Neural progenitor cell (in vitro differentiated cells): ENCODE measurements at regions not wholly inside any gene's neighbourhood (a gene's known extent, or its start where the extent isn't known, plus 50 kb on each side); places are given as distances from the start of the nearest gene placed in this dataset.

Experiments
- DNase-seq: peaks from one replicate; pipeline ENCODE4 v3.0.0-alpha.2; 2016; ENCODE audit warnings: low spot score
- H2AFZ ChIP-seq: fragments of 200-600 bp; sonication (generic); replicated peaks from 2 replicates; pipeline ENCODE4 v1.6.1; 2016; ENCODE audit warnings: antibody characterized with exemption
- H3F3A ChIP-seq: fragments of 200-600 bp; sonication (generic); 2 replicates; pipeline ENCODE4 v1.6.1; 2016; ENCODE audit warnings: antibody characterized with exemption, low read depth
- H3K27ac ChIP-seq: fragments of 200-600 bp; sonication (generic); 2 replicates; pipeline ENCODE4 v1.5.1; 2016; ENCODE audit warnings: mild to moderate bottlenecking
- H3K27me3 ChIP-seq: fragments of 200-600 bp; sonication (generic); 2 replicates; pipeline ENCODE4 v1.6.1; 2016; ENCODE audit warnings: mild to moderate bottlenecking, moderate library complexity
- H3K36me3 ChIP-seq: fragments of 200-600 bp; sonication (generic); 2 replicates; pipeline ENCODE4 v1.5.1; 2016
- H3K4me1 ChIP-seq: fragments of 200-600 bp; sonication (generic); 2 replicates; pipeline ENCODE4 v1.6.1; 2016; ENCODE audit warnings: mixed run types
- H3K4me2 ChIP-seq: fragments of 200-600 bp; sonication (generic); 2 replicates; pipeline ENCODE4 v1.6.1; 2016
- H3K4me3 ChIP-seq: fragments of 200-600 bp; sonication (generic); 2 replicates; pipeline ENCODE4 v1.5.1; 2016
- H3K79me2 ChIP-seq: fragments of 200-600 bp; sonication (generic); 2 replicates; pipeline ENCODE4 v1.6.1; 2016; ENCODE audit warnings: low read depth
- H3K9ac ChIP-seq: fragments of 200-600 bp; sonication (generic); 2 replicates; pipeline ENCODE4 v1.6.1; 2016
- H3K9me3 ChIP-seq: fragments of 200-600 bp; sonication (generic); 2 replicates; pipeline ENCODE4 v1.5.1; 2016; ENCODE audit warnings: low read depth
- H4K20me1 ChIP-seq: fragments of 200-600 bp; sonication (generic); 2 replicates; pipeline ENCODE4 v1.6.1; 2016; ENCODE audit warnings: low read depth
- H3K27ac Mint-ChIP-seq: 3 replicates; pipeline ENCODE4 v1.8.0; 2021; ENCODE audit warnings: mixed read lengths
- H3K27me3 Mint-ChIP-seq: 2 replicates; pipeline ENCODE4 v1.8.0; 2022; ENCODE audit warnings: low read depth, mild to moderate bottlenecking, inconsistent platforms, moderate library complexity, mixed read lengths; ENCODE audit not compliant: insufficient read depth
- H3K36me3 Mint-ChIP-seq: 3 replicates; pipeline ENCODE4 v1.8.0; 2021; ENCODE audit warnings: mixed read lengths
- H3K4me1 Mint-ChIP-seq: 3 replicates; pipeline ENCODE4 v1.8.0; 2021; ENCODE audit warnings: mixed read lengths
- H3K4me3 Mint-ChIP-seq: 3 replicates; pipeline ENCODE4 v1.8.0; 2021; ENCODE audit warnings: mild to moderate bottlenecking, moderate library complexity, mixed read lengths
- H3K9me3 Mint-ChIP-seq: 3 replicates; pipeline ENCODE4 v1.8.0; 2020; ENCODE audit warnings: mixed read lengths
- CTCF ChIP-seq: fragments of 200-600 bp; sonication (generic); IDR thresholded peaks from 2 replicates; pipeline ENCODE4 v1.5.1; 2017; ENCODE audit warnings: antibody characterized with exemption, mild to moderate bottlenecking
- EZH2 ChIP-seq: fragments of 200-600 bp; sonication (generic); IDR thresholded peaks from 2 replicates; pipeline ENCODE4 v1.6.1; 2017; ENCODE audit warnings: antibody characterized with exemption, mild to moderate bottlenecking, moderate library complexity
- EZH2phosphoT487 ChIP-seq: fragments of 200-600 bp; sonication (generic); IDR thresholded peaks from 2 replicates; pipeline ENCODE4 v1.6.1; 2017; ENCODE audit warnings: antibody characterized with exemption

GRCh38 chr2:45264227-45265225, 255.3 kb upstream of the SIX2 start:
- DNase-seq: no peak
- H3K27ac Mint-ChIP-seq: no peak overlapping the region

GRCh38 chr2:45263147-45263546, 253.9 kb upstream of the SIX2 start:
- TF ChIP-seq CTCF: no peak
- no peak for TF ChIP-seq EZH2
- no peak for TF ChIP-seq EZH2phosphoT487
- Histone ChIP-seq H3K36me3 (no peaks in the 10 kb centered on the region), H3K4me1 (peaks cover 23% of the 10 kb centered on the region), H2AFZ (no peak overlapping the region), H3K4me2 (no peak overlapping the region), H3K4me3 (no peak overlapping the region), H3K9ac (no peak overlapping the region), H3F3A (peaks cover 10% of the 10 kb centered on the region), H3K79me2 (no peaks in the 10 kb centered on the region), H3K27ac (no peak overlapping the region), H3K27me3 (no peaks in the 10 kb centered on the region), H4K20me1 (no peaks in the 10 kb centered on the region), H3K9me3 (no peaks in the 10 kb centered on the region)
- Mint-ChIP-seq H3K27ac (peak overlapping the region; percentile 35), H3K36me3 (no peaks in the 10 kb centered on the region), H3K4me3 (no peak overlapping the region), H3K27me3 (peaks cover 3% of the 10 kb centered on the region), H3K9me3 (no peaks in the 10 kb centered on the region), H3K4me1 (peaks cover 39% of the 10 kb centered on the region)
- no peak for DNase-seq

More at GRCh38 chr2:45264227-45265225, 255.3 kb upstream of the SIX2 start:
- Mint-ChIP-seq H3K36me3 (no peaks in the 10 kb centered on the region), H3K27me3 (peaks cover 3% of the 10 kb centered on the region), H3K4me1 (peaks cover 25% of the 10 kb centered on the region), H3K4me3 (no peak overlapping the region), H3K9me3 (no peaks in the 10 kb centered on the region)
- no peak for TF ChIP-seq EZH2phosphoT487
- Histone ChIP-seq H2AFZ (no peak overlapping the region), H3K9me3 (no peaks in the 10 kb centered on the region), H3K27ac (no peak overlapping the region), H3K27me3 (no peaks in the 10 kb centered on the region), H3K79me2 (no peaks in the 10 kb centered on the region), H4K20me1 (no peaks in the 10 kb centered on the region), H3K4me2 (no peak overlapping the region), H3K4me1 (peaks cover 9% of the 10 kb centered on the region), H3K36me3 (no peaks in the 10 kb centered on the region), H3K9ac (no peak overlapping the region), H3K4me3 (no peak overlapping the region), H3F3A (no peaks in the 10 kb centered on the region)

- no peak overlapping the region for H2AFZ ChIP-seq
- no peak overlapping the region for H3K4me3 Mint-ChIP-seq
- H3K4me3 ChIP-seq: no peak overlapping the region
- peaks cover 53% of the 10 kb centered on the region for H3K4me1 Mint-ChIP-seq
- no peaks in the 10 kb centered on the region for H3K36me3 ChIP-seq
- no peaks in the 10 kb centered on the region for H3K9me3 Mint-ChIP-seq
- no peak for DNase-seq
- H3K27me3 Mint-ChIP-seq: peaks cover 3% of the 10 kb centered on the region
- TF ChIP-seq EZH2: no peak
- no peak for TF ChIP-seq EZH2phosphoT487
- no peak for TF ChIP-seq CTCF
- H3K36me3 Mint-ChIP-seq: no peaks in the 10 kb centered on the region
- H3F3A ChIP-seq: peaks cover 23% of the 10 kb centered on the region
- no peak overlapping the region for H3K27ac ChIP-seq
- no peak overlapping the region for H3K4me2 ChIP-seq
- H3K79me2 ChIP-seq: no peaks in the 10 kb centered on the region
- H3K9me3 ChIP-seq: no peaks in the 10 kb centered on the region
- no peak overlapping the region for H3K9ac ChIP-seq
- no peaks in the 10 kb centered on the region for H4K20me1 ChIP-seq
- no peak overlapping the region for H3K27ac Mint-ChIP-seq
- no peaks in the 10 kb centered on the region for H3K27me3 ChIP-seq
- peaks cover 37% of the 10 kb centered on the region for H3K4me1 ChIP-seq
These were observed 252.5 kb upstream of the SIX2 start for GRCh38 chr2:45261746-45262145.

- Histone ChIP-seq H3F3A (peaks cover 23% of the 10 kb centered on the region), H2AFZ (no peak overlapping the region), H3K4me3 (no peak overlapping the region), H3K27me3 (no peaks in the 10 kb centered on the region), H3K9ac (no peak overlapping the region), H3K79me2 (no peaks in the 10 kb centered on the region), H3K36me3 (no peaks in the 10 kb centered on the region), H4K20me1 (no peaks in the 10 kb centered on the region), H3K4me1 (peaks cover 44% of the 10 kb centered on the region), H3K4me2 (no peak overlapping the region), H3K9me3 (no peaks in the 10 kb centered on the region), H3K27ac (no peak overlapping the region)
- Mint-ChIP-seq H3K36me3 (no peaks in the 10 kb centered on the region), H3K4me3 (no peak overlapping the region), H3K27me3 (peaks cover 3% of the 10 kb centered on the region), H3K9me3 (no peaks in the 10 kb centered on the region), H3K27ac (no peak overlapping the region), H3K4me1 (peaks cover 61% of the 10 kb centered on the region)
- DNase-seq: no peak
- TF ChIP-seq EZH2 (no peak), EZH2phosphoT487 (no peak), CTCF (no peak)
These were observed 251.7 kb upstream of the SIX2 start for GRCh38 chr2:45260946-45261345.
